DMS153 treated with DMSO at 0.1 percent for 48 hours (cell line): ENCODE measurements at regions not wholly inside any gene's neighbourhood (a gene's known extent, or its start where the extent isn't known, plus 50 kb on each side); places are given as distances from the start of the nearest gene placed in this dataset.
"Not testable (repeated sequence)": the region's sequence is repeated elsewhere in the genome, so short reads cannot be mapped to it uniquely, and the experiment has no call there.

Experiments
- DNase-seq: peaks from one replicate; lab custom pipeline; 2025; ENCODE audit not compliant: unreplicated experiment; lab: John Stamatoyannopoulos, UW

- DNase-seq: no peak
Measured at GRCh38 chr10:62699148-62699547, 105.4 kb upstream of the ADO start.

- not testable (repeated sequence) for DNase-seq
Measured at GRCh38 chr10:62704121-62704520, 100.4 kb upstream of the ADO start.

GRCh38 chr10:62705789-62706188 lies 98.7 kb upstream of the ADO start:
- no peak for DNase-seq

- DNase-seq: no peak
Measured at GRCh38 chr10:62707810-62708209, 96.7 kb upstream of the ADO start.

- DNase-seq: no peak
Measured at GRCh38 chr10:62708569-62708968, 96.0 kb upstream of the ADO start.

- DNase-seq: no peak
Measured at GRCh38 chr10:62709200-62709599, 95.3 kb upstream of the ADO start.

GRCh38 chr10:62710182-62710581 lies 94.3 kb upstream of the ADO start:
- DNase-seq: no peak

- no peak for DNase-seq
Measured at GRCh38 chr10:62715383-62715782, 89.1 kb upstream of the ADO start.

GRCh38 chr10:62718585-62718984 lies 85.9 kb upstream of the ADO start:
- no peak for DNase-seq

GRCh38 chr10:62719061-62719460 lies 85.5 kb upstream of the ADO start:
- DNase-seq: no peak

- no peak for DNase-seq
Measured at GRCh38 chr10:62721687-62722086, 82.8 kb upstream of the ADO start.

GRCh38 chr10:62723375-62723774 lies 81.1 kb upstream of the ADO start:
- no peak for DNase-seq

- DNase-seq: no peak
Measured at GRCh38 chr10:62724465-62724864, 80.1 kb upstream of the ADO start.

GRCh38 chr10:62726142-62726541 lies 78.4 kb upstream of the ADO start:
- DNase-seq: no peak

- DNase-seq: no peak
Measured at GRCh38 chr10:62726638-62727037, 77.9 kb upstream of the ADO start.

GRCh38 chr10:62727934-62728333 lies 76.6 kb upstream of the ADO start:
- no peak for DNase-seq

GRCh38 chr10:62728479-62728878 lies 76.0 kb upstream of the ADO start:
- no peak for DNase-seq

GRCh38 chr10:62732841-62733653 lies 71.5 kb upstream of the ADO start:
- no peak for DNase-seq

- no peak for DNase-seq
Measured at GRCh38 chr10:62733654-62734293, 70.7 kb upstream of the ADO start.

- no peak for DNase-seq
Measured at GRCh38 chr10:62734781-62735463, 69.6 kb upstream of the ADO start.

GRCh38 chr10:62735464-62736167 lies 68.9 kb upstream of the ADO start:
- no peak for DNase-seq

GRCh38 chr10:62736168-62736546 lies 68.4 kb upstream of the ADO start:
- no peak for DNase-seq
